HG03196 (cell line): ENCODE measurements at regions not wholly inside any gene's neighbourhood (a gene's known extent, or its start where the extent isn't known, plus 50 kb on each side); places are given as distances from the start of the nearest gene placed in this dataset.
"Not testable (repeated sequence)": the region's sequence is repeated elsewhere in the genome, so short reads cannot be mapped to it uniquely, and the experiment has no call there.

Experiments
- ATAC-seq: cut with Tn5 transposase; IDR thresholded peaks from one replicate; pipeline ENCODE4 v1.9.1; 2021; ENCODE audit not compliant: unreplicated experiment

DNA sequence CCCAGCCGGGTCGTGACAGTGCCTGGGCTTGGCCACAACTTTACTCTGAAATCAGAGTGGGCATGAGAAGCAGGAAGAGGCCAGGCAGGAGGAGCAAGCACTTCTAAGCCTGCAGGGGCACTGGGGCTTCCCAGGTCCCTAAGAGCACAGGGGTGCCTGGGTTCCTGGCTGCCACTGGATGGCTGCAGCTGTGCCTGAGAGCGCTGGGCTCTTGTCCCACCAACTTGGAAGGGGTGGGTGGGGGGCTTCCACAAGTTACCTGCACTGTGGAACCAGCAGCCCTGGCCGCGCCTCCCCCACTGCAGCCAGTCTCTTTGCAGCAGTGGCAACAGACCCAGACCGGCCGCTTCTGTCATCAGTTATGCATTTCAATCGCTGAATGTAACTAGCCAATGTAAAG, 434.7 kb upstream of the GRM3 start:
- no peak for ATAC-seq

GRCh38 chr7:86207740-86208139, 436.0 kb upstream of the GRM3 start:
- ATAC-seq, result no peak

DNA sequence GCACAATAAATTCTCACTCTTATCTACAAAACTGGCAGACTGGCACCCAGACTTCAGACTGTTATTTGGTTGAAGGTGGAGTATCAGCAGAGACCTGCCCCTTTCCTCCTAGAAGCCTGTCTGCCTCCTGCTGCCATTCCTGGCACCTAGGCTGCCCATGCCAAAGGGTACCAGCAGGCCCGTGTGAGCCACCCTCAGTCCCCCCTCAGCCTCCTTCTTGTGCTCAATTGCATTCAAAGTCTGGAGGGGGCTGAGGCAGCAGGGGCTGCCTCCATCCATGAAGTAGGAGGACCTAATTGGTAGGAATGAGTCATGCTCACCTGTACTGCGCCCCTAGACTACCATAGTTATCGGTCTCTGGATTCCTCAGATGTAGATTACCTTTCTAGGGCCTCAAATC, 440.9 kb upstream of the GRM3 start:
- no peak for ATAC-seq

DNA sequence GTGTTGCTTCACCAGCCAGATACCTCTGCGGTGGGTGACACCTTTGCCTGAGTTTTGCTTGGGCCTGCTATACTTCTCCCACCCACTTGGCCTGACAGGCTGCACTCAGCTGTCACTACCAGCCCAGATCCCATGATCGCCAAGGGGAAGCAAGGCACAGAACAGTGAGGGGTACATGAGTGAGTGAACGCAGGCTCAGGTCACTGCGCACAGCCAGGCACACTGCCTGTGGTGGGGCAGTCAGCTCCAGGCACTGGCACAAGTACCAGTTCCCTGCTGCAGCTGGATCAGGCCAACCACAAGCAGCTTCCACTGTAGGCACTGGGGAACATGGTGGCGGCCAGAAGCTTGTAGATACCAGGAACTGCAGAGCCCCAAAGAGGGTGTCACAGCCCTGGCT, 441.9 kb upstream of the GRM3 start:
- no peak for ATAC-seq

DNA sequence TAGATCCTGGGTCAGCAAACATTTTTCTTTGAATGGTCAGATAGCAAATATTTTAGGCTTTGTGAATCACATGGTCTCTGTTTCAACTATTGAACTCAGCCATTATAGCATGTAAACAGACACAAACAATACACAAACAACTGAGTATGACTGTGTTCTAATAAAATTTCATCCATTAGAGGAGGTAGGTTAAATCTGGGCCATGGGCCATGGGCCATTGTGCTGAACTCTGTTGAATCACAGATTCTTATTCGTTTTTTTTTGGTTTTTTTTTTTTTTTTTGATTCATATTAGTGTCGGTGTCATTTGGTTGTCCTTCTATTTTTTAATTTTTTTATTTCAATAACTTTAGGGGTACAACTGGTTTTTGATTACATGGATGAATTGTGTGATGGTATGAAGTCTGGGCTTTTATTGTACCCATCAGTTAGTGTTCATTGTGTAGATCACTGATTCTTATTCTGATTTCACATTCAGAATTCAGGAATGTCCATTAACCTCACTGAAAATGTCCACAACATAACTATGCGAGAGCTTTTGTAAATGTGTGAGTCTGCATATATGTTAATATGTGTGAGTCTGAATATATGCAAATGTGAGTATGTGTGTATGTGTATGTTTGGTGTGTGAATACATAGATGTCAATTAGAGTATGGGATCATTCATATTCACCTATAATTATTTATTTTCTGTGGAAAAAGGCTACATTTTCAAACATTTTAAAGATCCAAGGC, 443.7 kb upstream of the GRM3 start:
- no peak for ATAC-seq

DNA sequence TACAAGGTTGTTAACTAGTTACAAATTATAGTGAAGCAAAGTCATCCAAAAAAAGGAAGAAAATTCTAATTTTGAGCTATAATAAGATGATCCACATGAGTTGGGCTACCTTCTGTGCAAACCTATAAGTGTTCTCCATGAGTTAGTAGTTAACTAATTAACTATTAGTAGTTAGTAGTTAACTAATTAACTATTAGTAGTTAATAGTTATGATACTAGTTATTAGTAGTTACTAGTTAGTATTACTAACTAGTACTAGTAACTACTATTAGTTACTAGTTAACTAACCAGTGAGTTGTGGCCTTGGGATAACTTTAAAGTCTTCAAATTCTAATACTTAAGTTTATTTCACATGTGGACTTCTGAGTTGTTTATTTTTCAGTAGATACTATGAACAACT, 453.4 kb upstream of the GRM3 start:
- ATAC-seq, result no peak

DNA sequence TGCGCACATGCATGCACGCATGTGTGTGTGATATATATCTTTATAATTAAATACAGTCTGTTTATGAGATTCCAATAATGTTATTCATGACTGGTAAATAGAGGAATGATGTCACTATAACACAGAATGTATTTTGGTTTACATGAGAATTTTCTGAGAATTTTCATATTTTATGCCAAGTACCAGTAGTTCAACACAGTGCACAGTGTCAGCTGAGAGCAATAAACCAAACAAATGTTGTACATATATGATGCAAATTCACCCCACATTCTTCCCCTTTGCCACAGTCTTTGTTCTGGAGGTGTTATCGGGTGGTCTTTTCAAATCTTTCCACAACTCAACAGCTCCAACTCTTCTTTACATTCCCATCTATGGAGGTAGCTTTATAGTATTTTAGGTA, 462.2 kb upstream of the GRM3 start:
- ATAC-seq, result no peak

DNA sequence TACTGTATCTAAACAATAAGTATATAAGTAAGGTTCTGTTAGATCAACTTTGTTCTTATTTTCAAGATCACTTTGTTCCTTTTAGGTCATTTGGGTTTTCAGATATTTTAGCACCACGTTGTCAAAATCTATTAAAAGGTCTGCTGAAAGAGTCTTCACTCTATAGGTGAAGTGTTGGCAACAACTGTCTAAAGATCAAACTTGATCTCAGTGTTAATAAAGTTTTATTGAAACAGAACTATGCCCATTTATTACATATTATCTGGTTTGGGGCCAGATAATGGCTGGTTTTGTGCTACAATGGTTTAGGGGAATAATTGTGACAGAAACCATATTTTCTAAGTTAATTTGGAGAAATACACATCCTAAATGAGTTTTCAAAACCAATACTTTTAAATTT, 478.9 kb upstream of the GRM3 start:
- no peak for ATAC-seq

DNA sequence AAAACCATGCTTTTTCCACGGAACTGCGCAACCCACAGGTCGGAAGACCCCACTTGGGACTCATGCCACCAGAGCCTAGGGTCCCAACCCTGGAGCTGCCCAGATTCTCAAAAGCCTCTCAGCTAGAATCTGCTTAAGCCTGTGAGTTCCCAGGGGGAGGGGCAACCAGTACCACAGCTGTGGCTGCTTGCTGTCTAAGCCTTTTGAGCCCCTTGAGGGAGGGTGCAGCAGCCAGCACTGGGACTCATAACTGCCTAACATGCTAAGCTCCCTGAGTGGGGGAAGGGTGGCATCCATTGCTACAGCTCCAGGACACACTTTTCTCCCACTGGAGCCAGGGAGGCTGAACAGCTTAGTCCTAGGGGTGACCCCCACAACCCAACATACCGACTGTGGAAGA, 485.6 kb upstream of the GRM3 start:
- no peak for ATAC-seq

DNA sequence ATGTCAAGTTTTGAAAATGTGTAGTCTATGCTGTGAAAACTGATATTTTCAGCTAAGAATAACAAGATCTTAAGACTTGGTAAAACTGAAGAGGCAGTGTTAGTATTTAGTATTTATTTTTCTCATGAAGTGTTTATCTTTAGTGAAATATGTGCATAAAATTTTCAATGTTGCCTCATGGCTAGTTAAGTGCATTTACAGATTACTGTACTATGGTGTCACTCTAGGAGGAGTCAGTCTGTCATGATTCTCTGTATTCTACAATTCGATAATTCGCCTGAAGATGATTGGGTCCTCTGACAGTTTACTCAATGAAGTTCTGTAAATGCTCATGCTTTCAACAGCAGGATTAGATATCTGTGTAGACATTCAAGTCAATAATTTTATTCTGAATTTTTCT, 488.1 kb upstream of the GRM3 start:
- no peak for ATAC-seq

- no peak for ATAC-seq
Measured at GRCh38 chr7:86152926-86153325, 490.8 kb upstream of the GRM3 start.

- ATAC-seq, result no peak
Measured at GRCh38 chr7:86149024-86149665, 494.6 kb upstream of the GRM3 start.

- ATAC-seq, result no peak
Measured at GRCh38 chr7:86148501-86148900, 495.2 kb upstream of the GRM3 start.

GRCh38 chr7:86137343-86137742, 506.4 kb upstream of the GRM3 start:
- ATAC-seq, result no peak

DNA sequence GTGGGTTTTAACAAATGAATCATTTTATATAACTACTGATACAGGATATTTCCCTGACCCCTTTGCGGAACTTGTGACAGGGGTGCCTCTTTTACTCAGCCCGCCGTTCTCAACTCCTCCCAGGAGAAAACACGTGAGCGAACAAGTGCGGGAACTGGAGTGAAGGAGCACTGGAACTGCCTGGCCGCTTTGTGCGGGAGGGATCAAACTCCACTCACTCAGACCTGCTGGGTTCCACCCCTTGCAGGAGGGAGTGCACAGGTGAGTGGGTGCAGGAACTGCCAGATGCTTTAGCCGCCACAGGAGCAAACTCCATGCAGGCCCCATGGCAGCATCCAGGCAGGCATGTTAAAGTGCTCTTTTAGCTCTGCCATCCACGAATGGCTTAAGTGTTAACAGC, 513.4 kb upstream of the GRM3 start:
- no peak for ATAC-seq

DNA sequence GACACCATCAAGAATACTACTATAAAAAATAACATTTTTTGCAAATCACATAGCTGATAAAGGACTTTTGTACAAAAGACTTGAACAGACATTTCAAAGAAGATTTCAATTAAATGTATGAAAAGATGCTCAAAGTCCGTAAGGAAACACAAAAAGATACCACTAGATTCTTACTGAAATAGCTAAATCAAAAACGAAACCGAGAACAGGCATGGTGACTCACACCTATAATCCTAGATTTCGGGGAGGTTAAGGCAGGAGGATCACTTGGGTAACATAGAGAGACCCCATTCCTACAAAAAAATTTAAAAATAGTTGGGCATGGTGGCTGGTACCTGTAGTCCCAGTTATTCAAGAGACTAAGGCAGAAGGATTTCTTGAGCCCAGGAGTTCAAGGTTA, 520.2 kb upstream of the GRM3 start:
- ATAC-seq, result no peak

- no peak for ATAC-seq
Measured at GRCh38 chr7:86094166-86094669, 549.5 kb upstream of the GRM3 start.

DNA sequence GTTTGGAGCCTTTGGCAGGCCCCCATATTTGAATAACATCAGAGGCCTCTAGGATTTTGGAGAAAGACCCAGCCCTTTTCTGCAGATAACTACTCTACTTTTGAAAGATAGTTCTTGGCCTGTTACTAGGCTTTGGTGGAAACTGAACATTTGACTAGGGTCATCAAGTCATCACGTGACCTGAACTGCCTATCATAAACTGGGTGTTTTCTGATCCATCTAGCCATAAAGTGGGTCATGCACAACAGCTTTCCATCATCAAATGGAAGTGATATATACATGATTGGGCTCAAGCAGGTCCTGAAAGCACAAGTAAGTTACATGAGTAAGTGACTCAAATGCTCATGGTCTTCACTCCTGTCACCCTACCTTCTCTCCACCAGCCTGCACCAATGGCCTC, 552.3 kb upstream of the GRM3 start:
- ATAC-seq, result no peak

GRCh38 chr7:86089455-86089854, 554.3 kb upstream of the GRM3 start:
- ATAC-seq, result no peak

GRCh38 chr7:86064572-86064971, 579.1 kb upstream of the GRM3 start:
- not testable (repeated sequence) for ATAC-seq

- ATAC-seq, result no peak
Measured at GRCh38 chr7:86058649-86059048, 585.1 kb upstream of the GRM3 start.

DNA sequence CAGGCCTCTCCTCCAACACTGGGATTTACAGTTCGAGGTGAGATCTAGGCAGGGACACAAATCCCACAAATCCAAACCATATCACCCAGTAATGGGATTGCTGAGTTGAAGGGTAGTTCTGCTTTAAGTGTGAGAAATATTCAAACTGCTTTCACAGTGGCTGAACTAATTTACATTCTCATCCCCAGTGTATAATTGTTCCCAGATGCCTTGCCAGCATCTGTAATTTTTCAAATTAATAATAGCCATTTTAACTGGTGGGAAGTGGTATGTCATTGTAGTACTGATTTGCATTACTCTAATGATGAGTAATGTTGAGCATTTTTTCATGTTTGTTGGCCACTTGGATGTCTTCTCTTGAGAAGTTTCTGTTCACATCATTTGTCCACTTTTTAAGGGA, 592.8 kb upstream of the GRM3 start:
- ATAC-seq, result no peak

- ATAC-seq, result no peak
Measured at GRCh38 chr7:86049910-86050309, 593.8 kb upstream of the GRM3 start.
